Liver (tissue), 8 donors: ENCODE measurements at regions not wholly inside any gene's neighbourhood (a gene's known extent, or its start where the extent isn't known, plus 50 kb on each side); places are given as distances from the start of the nearest gene placed in this dataset.

Experiments used
- DNase-seq: peaks from one replicate; pipeline ENCODE4 v3.0.0-alpha.2; 2017; ENCODE audit warnings: low spot score
- H3K27ac ChIP-seq, 2 donors: one replicate each; pipeline ENCODE4 v1.7.0; 2013; ENCODE audit warnings: inconsistent platforms in 2 of 2, low read length in 2 of 2, control low read depth in 1 of 2, low read depth in 1 of 2, mild to moderate bottlenecking in 1 of 2
- H3K27me3 ChIP-seq, 4 donors: one replicate each; pipeline versions ENCODE4 v1.6.1 to v1.7.0; 2013; ENCODE audit warnings: low read length in 3 of 4, inconsistent platforms in 1 of 4, mild to moderate bottlenecking in 1 of 4, moderate library complexity in 1 of 4; ENCODE audit not compliant: control insufficient read depth in 4 of 4, insufficient read depth in 4 of 4
- H3K36me3 ChIP-seq, 4 donors: one replicate each; pipeline versions ENCODE4 v1.6.1 to v1.7.0; 2013; ENCODE audit warnings: low read length in 3 of 4, mild to moderate bottlenecking in 3 of 4, low read depth in 1 of 4, moderate library complexity in 1 of 4; ENCODE audit not compliant: control insufficient read depth in 4 of 4, insufficient read depth in 3 of 4
- H3K4me1 ChIP-seq, 4 donors: one replicate each; pipeline versions ENCODE4 v1.6.1 to v1.7.0; 2013; ENCODE audit warnings: low read length in 3 of 4, mild to moderate bottlenecking in 3 of 4, moderate library complexity in 1 of 4; ENCODE audit not compliant: control insufficient read depth in 4 of 4, insufficient read depth in 4 of 4
- H3K4me3 ChIP-seq, 3 donors: one replicate each; pipeline versions ENCODE4 v1.6.1 to v1.7.0; 2013; ENCODE audit warnings: low read length in 3 of 3, control low read depth in 1 of 3, low read depth in 1 of 3, mild to moderate bottlenecking in 1 of 3
- H3K9ac ChIP-seq, 2 donors: one replicate each; pipeline ENCODE4 v1.7.0; 2013; ENCODE audit warnings: low read length in 2 of 2, mild to moderate bottlenecking in 2 of 2, moderate library complexity in 2 of 2, control low read depth in 1 of 2, low read depth in 1 of 2
- H3K9me3 ChIP-seq, 4 donors: one replicate each; pipeline versions ENCODE4 v1.6.1 to v1.7.0; 2013; ENCODE audit warnings: low read length in 3 of 4; ENCODE audit not compliant: control insufficient read depth in 4 of 4
- ATF3 ChIP-seq: IDR thresholded peaks from 2 replicates; pipeline ENCODE4 v1.6.1; 2016; ENCODE audit warnings: antibody characterized with exemption
- CTCF ChIP-seq: fragments of 150-350 bp; IDR thresholded peaks from 2 replicates; pipeline ENCODE4 v1.5.1; 2017; ENCODE audit warnings: improper control_type of control experiment, low read depth, low read length; ENCODE audit not compliant: missing input control
- EGR1 ChIP-seq, 2 donors: IDR thresholded peaks; 2 replicates each; pipeline ENCODE4 v1.6.1; 2016 to 2018; ENCODE audit warnings: antibody characterized with exemption in 2 of 2, low read depth in 2 of 2
- FOXA1 ChIP-seq: IDR thresholded peaks from 2 replicates; pipeline ENCODE4 v1.6.1; 2016; ENCODE audit warnings: antibody characterized with exemption
- FOXA2 ChIP-seq: IDR thresholded peaks from 2 replicates; pipeline ENCODE4 v1.6.1; 2016; ENCODE audit warnings: antibody characterized with exemption
- GABPA ChIP-seq, 2 donors: IDR thresholded peaks in 1 of 2; conservative IDR thresholded peaks in 1 of 2; 2 replicates each; pipeline ENCODE4 v1.6.1; 2016; ENCODE audit warnings: antibody characterized with exemption in 2 of 2, mild to moderate bottlenecking in 1 of 2, moderate library complexity in 1 of 2
- HNF4A ChIP-seq, 2 donors: conservative IDR thresholded peaks; 2 replicates each; pipeline ENCODE4 v1.6.1; 2016; ENCODE audit warnings: antibody characterized with exemption in 2 of 2, mild to moderate bottlenecking in 2 of 2
- JUND ChIP-seq, 2 donors: IDR thresholded peaks; 2 replicates each; pipeline ENCODE4 v1.6.1; 2016; ENCODE audit warnings: antibody characterized with exemption in 2 of 2
- MAX ChIP-seq: IDR thresholded peaks from 2 replicates; pipeline ENCODE4 v1.6.1; 2016; ENCODE audit warnings: antibody characterized with exemption
- RAD21 ChIP-seq, 2 donors: IDR thresholded peaks; 2 replicates each; pipeline ENCODE4 v1.6.1; 2016; ENCODE audit warnings: antibody characterized with exemption in 2 of 2, mild to moderate bottlenecking in 2 of 2
- REST ChIP-seq: IDR thresholded peaks from 2 replicates; pipeline ENCODE4 v1.6.1; 2016; ENCODE audit warnings: antibody characterized with exemption, mild to moderate bottlenecking
- RXRA ChIP-seq, 2 donors: IDR thresholded peaks; 2 replicates each; pipeline ENCODE4 v1.6.1; 2017 to 2018; ENCODE audit warnings: antibody characterized with exemption in 2 of 2, mild to moderate bottlenecking in 1 of 2
- SP1 ChIP-seq: IDR thresholded peaks from 2 replicates; pipeline ENCODE4 v1.6.1; 2018; ENCODE audit warnings: antibody characterized with exemption, mild to moderate bottlenecking
- TAF1 ChIP-seq: conservative IDR thresholded peaks from 2 replicates; pipeline ENCODE4 v1.6.1; 2016; ENCODE audit warnings: antibody characterized with exemption, mild to moderate bottlenecking
- YY1 ChIP-seq: IDR thresholded peaks from 2 replicates; pipeline ENCODE4 v1.6.1; 2016; ENCODE audit warnings: antibody characterized with exemption, mild to moderate bottlenecking
- ZBTB33 ChIP-seq: IDR thresholded peaks from 2 replicates; pipeline ENCODE4 v1.6.1; 2016; ENCODE audit warnings: antibody characterized with exemption
- WGBS: extraction: QIAGEN DNeasy Blood & Tissue Kit; methylation state at CpG from one replicate; pipeline ENCODE4 v1.1.7; 2013; 5-methylcytosine and 5-hydroxymethylcytosine counted together
- donor health status: healthy.
- donor health status: healthy.
- donor health status: healthy.
- donor health status: healthy.
- donor health status: healthy.

- WGBS = 89% methylated on average over 3 of the region's 3 CpGs
Measured at GRCh38 chr18:47720741-47721140, 209.7 kb downstream of the SMAD2 start.

More at GRCh38 chr18:47720741-47721140, 209.7 kb downstream of the SMAD2 start:
- no peak for DNase-seq
- H3K4me3 ChIP-seq = no peak overlapping the region
- no peaks in the 10 kb centered on the region for H3K9me3 ChIP-seq
- no peak overlapping the region for H3K27ac ChIP-seq
- no peak overlapping the region for H3K9ac ChIP-seq
- no peaks in the 10 kb centered on the region for H3K36me3 ChIP-seq
- no peaks in the 10 kb centered on the region for H3K4me1 ChIP-seq
- H3K27me3 ChIP-seq = peaks cover 0 to 5% (median 0%) of the 10 kb centered on the region in 4 donors
- TF ChIP-seq YY1 (no peak), HNF4A (conservative IDR thresholded peaks at IDR 0.05) (no peak), MAX (no peak), RAD21 (IDR thresholded peaks at IDR 0.05) (no peak), RXRA (IDR thresholded peaks at IDR 0.05) (no peak), ATF3 (no peak), TAF1 (no peak), FOXA1 (no peak), SP1 (no peak), ZBTB33 (no peak), FOXA2 (no peak), REST (no peak), EGR1 (IDR thresholded peaks at IDR 0.05; ENCODE audit: low read depth in 2 of 2) (no peak), GABPA (IDR thresholded peaks at IDR 0.05 in 1 of 2, conservative IDR thresholded peaks at IDR 0.05 in 1 of 2) (no peak), CTCF (no peak), JUND (IDR thresholded peaks at IDR 0.05) (no peak)
